DMS53 treated with DMSO at 0.1 percent for 48 hours (cell line): ENCODE measurements at regions not wholly inside any gene's neighbourhood (a gene's known extent, or its start where the extent isn't known, plus 50 kb on each side); places are given as distances from the start of the nearest gene placed in this dataset.

ENCODE experiments used
- DNase-seq: peaks from one replicate; lab custom pipeline; 2025; ENCODE audit not compliant: unreplicated experiment; lab: John Stamatoyannopoulos, UW

DNA sequence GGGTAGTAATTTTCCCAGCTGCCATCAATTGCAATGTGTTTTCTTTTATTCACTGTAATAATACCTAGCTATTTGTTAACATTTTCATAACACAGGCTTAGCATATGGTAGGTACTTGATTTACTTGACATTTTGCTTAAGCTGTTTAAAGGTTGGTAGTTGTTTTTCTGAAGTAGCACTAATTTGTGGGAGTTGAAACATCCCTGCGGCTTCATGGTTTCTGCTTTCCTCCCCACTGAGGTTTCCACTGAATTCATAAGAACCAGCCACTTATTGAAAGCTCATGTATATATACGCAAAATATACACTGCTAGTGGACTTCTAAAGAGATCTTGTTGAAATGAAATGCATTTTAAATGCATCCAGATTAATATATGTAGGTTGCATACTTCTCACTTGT is 559.9 kb downstream of the TLE4 start:
- DNase-seq = no peak

DNA sequence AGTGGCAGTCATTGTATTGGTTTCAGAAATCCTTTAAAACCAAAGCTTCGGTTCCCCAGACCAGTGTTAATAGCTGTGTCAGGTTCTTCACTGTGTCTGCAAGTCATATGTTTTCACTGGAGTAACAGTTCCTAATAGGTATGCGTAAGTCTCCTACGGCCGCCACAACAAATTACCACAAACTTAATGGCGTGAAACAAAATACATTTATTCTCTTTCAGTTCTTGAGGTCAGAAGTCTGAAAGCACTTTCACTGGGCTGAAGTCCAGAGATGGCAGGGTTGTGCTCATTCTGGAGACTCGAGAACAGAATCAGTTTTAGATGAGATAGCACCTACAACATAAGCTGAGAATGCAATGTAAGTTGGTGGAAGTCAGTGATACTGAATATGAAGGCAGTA is 556.2 kb downstream of the TLE4 start:
- DNase-seq = no peak

DNA sequence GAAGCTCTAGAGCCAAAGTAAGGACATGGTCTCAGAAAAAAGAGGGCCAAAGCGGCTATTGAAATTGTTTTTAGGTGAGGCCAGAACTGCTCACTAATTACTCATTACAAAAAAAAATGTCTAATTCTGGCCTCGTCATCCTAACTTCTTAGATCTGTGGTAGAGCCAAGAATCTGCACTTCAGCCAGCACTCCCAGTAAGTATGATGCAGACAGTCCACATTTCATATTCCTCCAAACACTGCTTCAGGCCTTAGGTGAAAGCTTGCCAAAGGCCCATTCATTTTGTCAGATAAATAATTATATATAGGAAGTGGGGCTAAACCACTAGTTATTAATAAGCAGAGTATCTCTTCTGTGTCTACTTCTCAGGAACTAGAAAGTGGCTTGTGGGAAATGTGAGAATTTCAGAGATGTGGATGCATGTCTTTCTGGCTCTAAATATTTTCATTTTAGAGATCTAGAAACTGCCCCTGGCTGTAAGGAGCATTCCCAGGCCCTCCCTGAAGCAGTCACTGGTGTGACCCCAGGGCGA is 554.0 kb downstream of the TLE4 start:
- no peak for DNase-seq

DNA sequence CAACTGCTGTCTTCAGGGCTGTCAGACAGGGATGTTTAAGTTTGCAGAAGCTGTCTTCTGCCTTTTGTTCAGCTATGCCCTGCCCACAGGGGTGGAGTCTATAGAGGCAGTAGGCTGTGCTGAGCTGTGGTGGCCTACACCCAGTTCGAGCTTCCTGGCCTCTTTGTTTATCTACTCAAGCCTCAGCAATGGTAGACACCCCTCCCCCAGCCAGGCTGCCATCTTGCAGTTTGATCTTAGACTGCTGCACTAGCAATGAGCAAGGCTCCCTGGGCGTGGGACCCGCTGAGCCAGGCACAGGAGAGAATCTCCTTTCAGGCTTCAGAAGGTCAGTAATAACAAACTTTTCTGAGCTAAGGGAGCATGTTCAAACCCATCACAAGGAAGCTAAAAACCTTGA is 545.3 kb downstream of the TLE4 start:
- DNase-seq = no peak

GRCh38 chr9:80114241-80114640 is 542.5 kb downstream of the TLE4 start:
- DNase-seq = no peak

GRCh38 chr9:80107931-80108660 is 536.3 kb downstream of the TLE4 start:
- no peak for DNase-seq

- DNase-seq = no peak
Observed at GRCh38 chr9:80097476-80097875, 525.7 kb downstream of the TLE4 start.

DNA sequence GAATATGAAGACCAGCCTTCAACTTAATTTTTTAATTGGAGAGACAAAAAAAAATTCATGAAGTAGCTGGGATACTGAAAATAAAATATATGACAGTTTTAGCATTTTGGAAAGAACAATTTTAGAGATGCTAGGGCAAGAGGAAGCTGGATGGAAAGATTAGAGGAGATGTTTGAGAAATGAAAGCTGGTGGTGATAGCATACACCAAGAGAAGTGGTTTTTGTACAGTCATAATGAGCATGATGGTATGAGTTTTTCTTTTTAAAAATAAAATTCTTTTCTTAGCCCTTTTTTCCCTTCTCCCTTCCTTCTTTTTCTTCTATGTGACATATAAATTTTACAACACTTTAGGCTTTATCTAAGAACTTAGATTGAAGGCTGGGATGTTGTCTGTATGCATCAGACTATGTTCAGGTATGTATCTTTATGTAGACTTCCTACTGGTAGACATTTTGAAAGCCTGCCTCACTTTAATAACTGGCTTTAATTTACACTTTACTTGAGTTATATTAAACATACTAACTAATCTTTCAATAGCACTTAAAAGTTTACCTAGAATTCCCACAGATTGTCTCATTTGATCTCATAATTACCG is 522.5 kb downstream of the TLE4 start:
- no peak for DNase-seq

DNA sequence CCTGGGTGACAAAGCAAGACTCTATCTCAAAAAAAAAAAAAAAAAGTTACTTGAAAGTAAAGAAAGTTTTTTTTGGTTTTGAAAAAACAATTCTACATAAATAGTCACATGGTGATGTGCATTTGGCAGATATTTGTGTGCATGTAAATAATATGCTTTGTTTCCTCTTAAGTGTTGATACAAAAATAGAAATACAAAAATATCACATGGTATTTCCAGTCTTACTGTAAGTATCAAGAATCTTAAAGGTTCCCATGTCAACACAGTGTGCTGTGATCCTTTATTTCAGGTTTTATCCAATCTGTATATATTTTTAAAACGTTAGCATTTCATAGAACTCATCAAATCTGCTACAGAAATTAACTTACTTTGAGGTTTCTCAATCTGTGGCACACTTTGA is 521.9 kb downstream of the TLE4 start:
- DNase-seq = no peak

DNA sequence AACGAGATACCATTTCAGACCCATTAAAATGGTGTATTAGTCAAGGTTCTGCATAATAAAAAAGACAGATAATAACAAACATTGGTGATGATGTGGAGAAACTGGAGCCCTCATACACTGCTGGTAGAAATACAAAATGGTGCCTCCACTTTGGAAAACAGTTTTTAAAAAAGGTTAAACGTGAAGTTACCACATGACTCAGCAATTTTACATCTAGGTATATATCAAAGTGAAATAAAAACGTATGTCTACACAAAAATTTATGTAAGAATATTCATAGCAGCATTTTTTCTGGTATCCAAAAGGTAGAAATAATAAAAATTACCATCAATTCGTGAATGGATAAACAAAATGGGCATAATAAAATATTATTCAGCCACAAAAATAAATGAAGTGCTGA is 519.8 kb downstream of the TLE4 start:
- DNase-seq = no peak

DNA sequence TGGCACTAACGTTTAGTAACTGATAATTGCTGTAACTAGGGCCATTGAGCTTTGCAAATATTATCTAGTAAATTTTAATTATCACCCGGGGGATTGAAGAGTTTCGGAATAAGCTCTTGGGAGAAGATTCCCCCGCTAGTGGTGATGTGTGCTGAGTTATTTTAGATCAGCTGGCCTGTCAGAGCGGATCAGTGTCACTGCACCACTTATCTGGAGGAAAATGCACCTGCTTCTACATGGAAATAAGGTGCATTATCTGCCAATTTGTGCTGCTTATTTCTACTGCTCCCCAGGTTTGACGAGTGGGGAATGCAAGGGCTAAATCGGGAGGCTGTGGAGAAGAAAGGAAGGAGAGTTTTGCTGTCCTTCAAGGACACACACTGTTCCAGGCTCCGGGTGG is 518.6 kb downstream of the TLE4 start:
- no peak for DNase-seq

- DNase-seq = no peak
Observed at GRCh38 chr9:80086822-80087345, 515.1 kb downstream of the TLE4 start.

DNA sequence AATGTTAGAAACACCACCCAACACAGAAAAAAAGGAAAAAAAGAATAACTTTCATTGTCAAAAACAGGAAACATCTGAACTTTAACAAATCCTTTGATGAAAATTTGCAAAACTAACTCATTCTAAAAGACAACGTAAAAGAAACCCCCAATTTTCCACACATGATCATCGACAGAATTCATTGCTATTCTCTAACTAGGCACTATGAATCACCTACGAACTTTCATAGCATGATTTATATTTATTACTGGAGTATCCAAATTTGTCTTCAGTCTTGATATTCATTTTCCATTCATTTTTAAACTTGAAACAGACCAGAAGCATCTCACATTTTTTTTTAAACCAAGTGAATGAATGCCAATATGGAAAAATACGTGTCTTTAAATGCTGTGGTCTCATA is 514.6 kb downstream of the TLE4 start:
- no peak for DNase-seq

- no peak for DNase-seq
Observed at GRCh38 chr9:80085668-80086067, 513.9 kb downstream of the TLE4 start.

GRCh38 chr9:80082213-80082612 is 510.4 kb downstream of the TLE4 start:
- DNase-seq = no peak

DNA sequence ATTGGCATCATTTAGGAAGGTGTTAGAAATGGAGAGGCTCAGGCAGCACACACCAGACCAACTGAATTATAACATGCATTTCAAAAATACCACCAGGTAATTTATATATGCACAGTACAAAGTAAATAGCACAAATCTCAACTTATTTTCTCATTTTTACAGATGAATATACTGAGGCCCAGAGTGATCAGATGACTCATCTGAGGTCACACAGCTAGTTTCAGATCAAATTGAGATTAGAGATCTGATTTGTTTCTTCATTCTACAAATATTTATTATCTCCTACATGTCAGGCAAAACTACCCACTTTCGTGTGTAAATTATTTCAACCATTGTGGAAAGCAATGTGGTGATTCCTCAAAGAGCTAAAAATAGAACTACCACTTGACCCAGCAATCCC is 507.1 kb downstream of the TLE4 start:
- DNase-seq = no peak

DNA sequence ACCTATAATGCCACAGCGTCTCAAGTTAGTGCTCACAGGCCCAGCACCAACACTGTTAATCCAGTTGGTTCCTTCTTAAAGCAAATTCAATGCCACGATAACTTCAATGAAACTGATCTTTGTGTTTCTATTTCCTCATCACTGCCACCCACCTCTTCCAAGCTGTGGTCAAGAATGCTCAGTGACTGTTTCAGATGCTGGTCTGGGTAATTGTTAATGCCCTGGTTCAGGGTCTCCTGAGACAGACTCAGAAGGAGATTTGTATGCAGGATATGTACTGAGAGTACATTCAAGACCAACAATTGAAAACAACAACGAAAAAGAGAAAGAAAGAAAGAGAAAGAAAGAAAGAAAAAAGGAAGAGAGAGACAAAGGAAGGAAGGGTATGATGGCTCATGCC is 505.3 kb downstream of the TLE4 start:
- DNase-seq = no peak

- no peak for DNase-seq
Observed at GRCh38 chr9:80076162-80076561, 504.4 kb downstream of the TLE4 start.

GRCh38 chr9:80074439-80074838 is 502.7 kb downstream of the TLE4 start:
- no peak for DNase-seq

DNA sequence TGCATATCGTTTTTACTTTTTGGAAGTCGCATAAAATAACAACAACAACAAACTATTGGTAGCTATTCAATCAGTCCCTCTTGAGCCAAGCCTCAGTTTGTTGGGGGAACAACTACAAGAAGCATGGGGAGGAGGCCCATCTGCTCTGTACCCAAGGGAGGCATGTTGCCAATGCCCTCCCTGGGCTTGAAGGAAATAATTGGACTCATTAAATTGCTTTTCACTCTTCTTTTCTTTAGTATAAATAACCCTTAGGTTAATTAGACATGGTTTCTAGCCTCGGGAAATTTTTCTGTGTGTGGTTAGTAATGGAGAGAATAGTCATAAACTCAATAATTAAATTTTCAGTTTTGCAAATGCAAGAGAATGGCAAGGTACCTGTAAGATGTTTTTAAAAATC is 500.7 kb downstream of the TLE4 start:
- DNase-seq = no peak

DNA sequence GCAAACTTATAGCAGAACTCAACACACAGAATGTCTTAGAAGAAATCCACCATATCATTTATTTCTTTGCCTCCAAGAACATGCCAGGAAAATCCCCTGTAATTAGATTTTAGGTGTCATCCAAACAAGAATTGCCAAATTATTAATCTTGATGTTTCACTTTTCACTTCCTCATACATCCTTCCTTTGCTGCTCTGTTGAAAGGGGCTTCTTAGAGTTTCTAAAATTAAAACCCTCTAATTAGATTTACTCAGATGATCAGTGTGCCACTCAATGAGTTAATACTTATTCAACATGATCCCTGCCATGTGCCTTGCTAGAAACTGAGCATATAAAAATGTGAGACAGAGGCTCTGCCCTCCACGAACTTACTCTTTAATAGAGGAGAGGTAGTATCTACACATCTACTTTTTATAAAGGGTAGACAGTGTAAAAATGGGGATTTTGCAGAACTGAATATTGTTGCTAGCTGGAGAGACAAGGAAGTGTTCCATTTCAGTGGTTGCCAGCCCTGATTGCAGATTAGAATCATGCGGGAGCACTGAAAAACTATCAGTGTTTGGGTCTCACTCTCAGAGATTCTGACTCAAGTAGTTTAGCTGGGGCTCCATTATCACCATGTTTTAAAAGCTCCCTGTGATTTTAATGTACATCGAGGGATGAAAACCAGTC is 498.4 kb downstream of the TLE4 start:
- DNase-seq = no peak

DNA sequence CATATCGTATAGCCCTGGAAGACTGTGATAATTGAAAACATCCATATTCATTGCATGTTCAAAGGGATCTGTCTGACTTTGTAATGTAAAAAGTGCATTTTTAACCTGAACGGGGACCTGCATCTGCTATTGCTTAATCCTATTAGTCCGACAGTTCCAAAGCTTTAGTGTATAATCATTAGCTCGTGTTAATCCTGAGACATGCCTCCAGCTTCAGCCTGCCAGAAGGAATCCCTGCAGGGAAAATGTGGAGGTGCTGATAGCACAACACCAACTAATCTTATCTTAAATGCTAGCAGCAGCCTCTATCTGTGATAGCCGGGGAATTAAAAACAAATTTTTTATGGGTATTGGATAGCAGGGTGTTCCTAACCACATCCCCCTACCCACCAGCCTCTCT is 495.2 kb downstream of the TLE4 start:
- no peak for DNase-seq
